EL (cell line): ENCODE measurements at regions not wholly inside any gene's neighbourhood (a gene's known extent, or its start where the extent isn't known, plus 50 kb on each side); places are given as distances from the start of the nearest gene placed in this dataset.

ENCODE experiments used
- DNase-seq: peaks from one replicate; pipeline ENCODE4 v3.0.0-alpha.2; 2016

GRCh38 chr12:16949871-16950667, 344.1 kb upstream of the LMO3 start:
- no peak for DNase-seq

- DNase-seq: no peak
Measured at GRCh38 chr12:16949371-16949770, 343.4 kb upstream of the LMO3 start.

GRCh38 chr12:16946704-16947103, 340.7 kb upstream of the LMO3 start:
- no peak for DNase-seq

GRCh38 chr12:16939871-16940306, 333.9 kb upstream of the LMO3 start:
- peak; percentile 29 for DNase-seq

- no peak for DNase-seq
Measured at GRCh38 chr12:16927259-16927658, 321.3 kb upstream of the LMO3 start.

GRCh38 chr12:16920451-16920850, 314.5 kb upstream of the LMO3 start:
- DNase-seq: no peak

GRCh38 chr12:16919551-16919950, 313.6 kb upstream of the LMO3 start:
- no peak for DNase-seq

- DNase-seq: no peak
Measured at GRCh38 chr12:16914853-16915252, 308.9 kb upstream of the LMO3 start.

- DNase-seq: no peak
Measured at GRCh38 chr12:16913832-16914490, 308.0 kb upstream of the LMO3 start.

- DNase-seq: no peak
Measured at GRCh38 chr12:16901946-16902345, 296.0 kb upstream of the LMO3 start.

GRCh38 chr12:16893426-16893825, 287.5 kb upstream of the LMO3 start:
- DNase-seq: no peak

GRCh38 chr12:16891673-16892072, 285.7 kb upstream of the LMO3 start:
- no peak for DNase-seq

- no peak for DNase-seq
Measured at GRCh38 chr12:16884819-16885218, 278.9 kb upstream of the LMO3 start.

- DNase-seq: no peak
Measured at GRCh38 chr12:16884056-16884455, 278.1 kb upstream of the LMO3 start.

GRCh38 chr12:16881986-16882570, 276.1 kb upstream of the LMO3 start:
- no peak for DNase-seq

GRCh38 chr12:16880864-16881285, 274.9 kb upstream of the LMO3 start:
- DNase-seq: no peak

- no peak for DNase-seq
Measured at GRCh38 chr12:16870845-16871244, 264.9 kb upstream of the LMO3 start.

- DNase-seq: no peak
Measured at GRCh38 chr12:16863742-16864141, 257.8 kb upstream of the LMO3 start.

GRCh38 chr12:16857456-16857923, 251.5 kb upstream of the LMO3 start:
- DNase-seq: no peak

- no peak for DNase-seq
Measured at GRCh38 chr12:16854465-16854864, 248.5 kb upstream of the LMO3 start.

GRCh38 chr12:16849473-16849872, 243.5 kb upstream of the LMO3 start:
- DNase-seq: no peak

GRCh38 chr12:16844875-16845274, 238.9 kb upstream of the LMO3 start:
- no peak for DNase-seq

- no peak for DNase-seq
Measured at GRCh38 chr12:16833376-16834015, 227.5 kb upstream of the LMO3 start.
